ENCODE measurements at regions not wholly inside any gene's neighbourhood (a gene's known extent, or its start where the extent isn't known, plus 50 kb on each side); places are given as distances from the start of the nearest gene placed in this dataset.
A peak's percentile ranks its signal among the peaks of the same experiment; 100 is the strongest.
"Not testable (repeated sequence)": the region's sequence is repeated elsewhere in the genome, so short reads cannot be mapped to it uniquely, and the experiment has no call there.

DNA sequence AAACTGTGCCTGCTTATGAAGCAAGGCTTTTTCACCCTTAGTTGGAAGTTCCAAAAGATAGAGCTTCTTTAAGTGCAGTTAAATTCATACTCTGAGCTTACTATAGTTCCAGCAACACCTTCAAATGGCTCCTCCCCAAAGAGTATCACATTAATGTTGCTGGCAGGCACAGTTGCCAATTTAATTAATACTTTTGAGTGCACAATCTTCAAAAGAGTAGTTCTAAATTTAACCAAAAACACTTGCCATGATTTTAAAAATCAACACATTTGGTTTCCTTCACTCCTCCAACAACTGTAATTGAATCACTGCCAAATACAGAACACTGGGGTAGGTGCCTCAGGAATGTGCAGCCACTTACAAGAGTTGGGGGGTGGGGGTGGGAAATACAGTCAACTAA, 150.6 kb upstream of the UBE2E3 start:
- DNase-seq (ENCODE audit: low spot score), result no peak

DNA sequence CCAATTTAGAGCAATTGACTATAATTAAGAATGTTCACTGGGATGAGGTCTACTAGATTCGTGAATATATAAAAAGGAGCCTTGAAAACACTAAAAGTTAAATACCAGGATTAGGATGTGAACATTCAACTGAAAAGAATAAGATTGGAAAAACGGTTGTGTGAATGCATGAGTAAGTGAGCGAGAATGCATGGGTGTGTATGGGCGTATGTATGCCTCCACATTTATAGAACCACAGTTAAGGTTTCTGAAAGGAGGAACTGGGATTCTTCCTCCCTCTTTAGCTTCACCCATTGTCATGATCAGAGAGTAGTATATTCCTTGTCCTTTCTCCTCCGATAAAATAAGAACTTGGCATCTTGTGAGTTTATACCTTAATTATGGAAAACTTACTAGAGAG, 151.1 kb upstream of the UBE2E3 start:
- DNase-seq (ENCODE audit: low spot score), result no peak

DNA sequence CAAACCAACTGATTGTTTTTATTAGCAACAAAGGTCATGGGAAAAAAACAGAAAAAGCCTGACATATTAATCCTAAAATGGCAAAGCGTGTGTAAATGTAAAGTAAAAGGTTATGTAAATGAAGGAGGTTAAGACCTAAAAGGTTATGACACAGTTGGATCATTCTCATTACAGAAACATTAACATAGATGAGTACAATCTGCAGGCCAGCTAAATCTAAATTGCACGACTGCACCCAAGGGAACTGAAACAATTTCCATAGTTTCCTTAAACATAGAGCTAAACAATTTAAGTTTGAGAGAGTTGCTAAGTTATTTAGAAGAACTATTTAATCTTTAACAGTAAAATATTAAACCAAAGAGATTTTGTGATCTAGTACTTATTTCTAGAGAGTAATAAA, 151.6 kb upstream of the UBE2E3 start:
- no peak for DNase-seq (ENCODE audit: low spot score)

DNA sequence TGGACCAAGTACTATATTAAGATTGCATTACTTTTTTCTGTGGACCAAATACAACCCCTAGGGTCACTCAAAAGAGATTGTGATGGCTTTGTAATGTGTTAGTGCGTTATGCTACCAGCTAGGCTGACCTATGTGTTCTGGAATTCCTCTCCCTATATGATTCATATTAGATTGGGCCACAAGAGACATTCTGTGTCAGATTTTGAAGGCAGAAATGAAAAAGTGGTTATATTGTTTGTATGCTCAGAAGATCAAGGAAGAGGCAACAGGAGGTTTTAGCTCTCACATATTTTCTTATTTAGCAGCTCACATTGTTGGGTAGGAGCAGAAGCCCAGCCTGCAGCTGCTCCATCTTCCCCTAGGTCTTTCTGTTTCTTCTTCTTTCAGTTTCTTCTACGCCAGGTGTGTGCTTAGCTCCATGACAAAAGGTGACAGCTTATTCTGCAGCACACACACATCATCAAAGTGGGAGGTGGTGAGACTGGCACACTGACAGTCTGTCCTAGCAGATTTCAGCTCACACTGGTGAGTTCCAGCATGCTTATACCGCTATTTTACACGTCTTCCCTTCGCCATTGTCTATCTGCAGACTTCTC, 156.8 kb upstream of the UBE2E3 start:
- DNase-seq (ENCODE audit: low spot score), result peak; percentile 50

DNA sequence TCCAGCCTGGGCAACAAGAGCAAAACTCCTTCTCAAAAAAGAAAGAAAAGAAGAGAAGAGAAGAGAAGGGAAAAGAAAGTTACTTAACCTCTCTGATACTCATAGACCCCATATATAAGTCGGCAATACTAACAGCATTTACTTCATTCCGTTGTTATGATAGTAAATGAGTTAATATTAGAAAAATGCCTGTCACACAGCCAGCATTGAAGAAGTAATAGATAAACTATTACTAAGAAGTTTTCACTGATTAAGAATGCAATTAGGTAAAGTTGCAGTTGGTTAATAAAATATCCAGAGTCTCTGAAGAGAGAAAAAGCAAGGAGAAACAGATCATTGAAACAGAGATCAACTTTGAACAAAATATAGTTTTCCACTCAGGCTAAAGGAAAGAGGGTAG, 161.3 kb upstream of the UBE2E3 start:
- no peak for DNase-seq (ENCODE audit: low spot score)

DNA sequence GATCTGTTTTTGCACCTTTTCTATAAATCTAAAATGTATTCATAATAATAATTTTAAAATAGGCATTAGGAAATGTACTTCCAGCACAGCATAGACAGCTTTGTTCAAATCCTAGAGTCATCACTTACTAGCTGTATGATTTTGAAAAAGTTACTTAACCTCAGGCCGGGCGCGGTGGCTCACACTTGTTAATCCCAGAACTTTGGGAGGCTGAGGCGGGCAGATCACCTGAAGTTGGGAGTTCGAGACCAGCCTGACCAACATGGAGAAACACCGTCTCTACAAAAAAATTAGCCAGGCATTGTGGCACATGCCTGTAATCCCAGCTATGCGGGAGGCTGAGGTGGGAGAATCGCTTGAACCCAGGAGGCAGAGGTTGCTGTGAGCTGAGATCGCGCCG, 161.7 kb upstream of the UBE2E3 start:
- DNase-seq (ENCODE audit: low spot score), result not testable (repeated sequence)

DNA sequence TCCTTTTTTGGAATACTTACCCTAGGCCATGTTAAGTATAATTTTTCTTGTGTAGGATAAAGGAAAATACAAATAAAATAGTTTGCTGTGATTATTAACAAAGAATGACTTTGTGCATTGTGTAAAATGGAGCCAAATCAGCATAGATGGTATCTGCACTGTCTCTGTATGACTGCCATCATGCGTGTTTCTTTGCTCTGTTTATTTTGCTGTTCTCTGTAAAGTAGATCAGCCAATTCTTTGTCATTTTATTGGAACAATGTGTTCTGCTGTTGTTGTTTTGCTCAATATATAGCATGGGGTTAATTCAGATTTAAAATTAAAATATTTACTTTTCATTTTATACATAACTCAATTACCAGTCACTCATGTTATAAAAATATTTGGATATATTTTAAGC, 181.3 kb upstream of the UBE2E3 start:
- DNase-seq (ENCODE audit: low spot score), result no peak

DNA sequence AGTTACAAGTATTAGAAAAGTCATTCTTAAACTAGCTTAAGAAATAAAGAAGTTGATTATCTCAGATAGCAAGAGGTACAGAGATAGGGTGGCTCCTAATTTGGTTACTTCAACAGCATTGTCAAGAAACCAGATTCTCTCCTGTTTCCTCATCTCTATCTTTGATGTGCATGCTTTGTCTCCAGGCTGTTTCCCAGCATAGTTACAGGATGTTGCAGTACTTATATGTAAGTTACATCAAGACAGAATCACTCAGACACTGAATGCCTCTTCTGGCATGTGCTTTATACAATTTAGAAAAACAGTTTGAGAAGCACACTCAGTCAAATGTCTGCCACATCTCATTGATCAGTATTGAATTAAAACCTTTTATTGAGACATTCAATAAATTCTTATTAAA, 189.5 kb upstream of the UBE2E3 start:
- no peak for DNase-seq (ENCODE audit: low spot score)

DNA sequence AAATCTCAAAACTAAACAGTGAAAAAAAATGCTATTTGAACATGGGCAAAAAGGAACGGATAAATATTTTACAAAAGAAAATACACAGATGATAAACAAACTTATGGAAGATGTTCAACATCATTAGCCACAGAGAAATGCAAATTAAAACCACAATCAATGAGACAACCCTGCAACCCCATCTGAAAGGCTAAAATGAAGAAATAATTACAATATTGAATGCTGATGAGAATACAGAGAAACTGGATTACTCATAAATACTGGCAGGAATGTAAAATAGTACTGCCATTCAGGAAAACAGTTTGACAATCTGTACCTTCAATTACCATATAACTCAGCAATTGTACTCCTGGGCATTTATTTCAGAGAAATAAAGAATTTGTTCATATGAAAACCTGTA, 193.1 kb upstream of the UBE2E3 start:
- no peak for DNase-seq (ENCODE audit: low spot score)

DNA sequence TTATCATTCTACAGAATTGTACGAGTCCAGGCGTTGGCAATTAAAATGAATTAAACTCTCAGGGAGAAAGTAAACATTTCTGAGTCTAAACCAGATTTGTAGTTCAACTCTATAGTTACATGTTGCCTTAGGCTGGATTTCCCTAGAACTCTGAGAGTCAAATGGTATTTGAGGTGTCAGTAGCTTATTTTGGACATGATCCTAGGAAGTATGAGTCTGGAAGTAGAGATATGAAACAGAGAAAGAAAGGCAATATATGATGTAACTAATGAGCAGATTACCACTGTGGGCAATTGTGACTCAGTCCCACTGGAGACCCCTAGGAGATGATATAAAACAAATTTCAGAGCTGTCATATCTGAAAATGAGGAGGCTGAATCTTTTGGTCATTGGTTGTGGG, 199.1 kb upstream of the UBE2E3 start:
- DNase-seq (ENCODE audit: low spot score), result no peak

DNA sequence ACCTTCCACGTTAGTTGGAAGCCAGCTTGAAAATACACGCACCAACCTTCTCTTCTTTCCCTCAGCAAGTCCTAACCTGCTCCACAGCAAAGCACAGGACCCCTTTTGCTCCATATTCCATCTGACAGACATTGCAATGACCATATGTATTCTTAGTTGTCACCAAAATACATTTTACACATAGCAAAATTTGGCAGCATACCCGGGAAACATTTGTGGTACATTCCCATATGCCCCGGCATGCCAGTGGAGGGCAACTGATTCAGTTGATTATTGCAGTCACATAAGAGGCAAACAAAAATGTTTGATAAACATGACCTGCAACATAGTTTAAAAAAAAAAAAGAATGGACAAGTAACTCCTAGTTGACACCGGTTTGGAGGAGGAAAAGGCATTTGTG, 202.1 kb upstream of the UBE2E3 start:
- no peak for DNase-seq (ENCODE audit: low spot score)

DNA sequence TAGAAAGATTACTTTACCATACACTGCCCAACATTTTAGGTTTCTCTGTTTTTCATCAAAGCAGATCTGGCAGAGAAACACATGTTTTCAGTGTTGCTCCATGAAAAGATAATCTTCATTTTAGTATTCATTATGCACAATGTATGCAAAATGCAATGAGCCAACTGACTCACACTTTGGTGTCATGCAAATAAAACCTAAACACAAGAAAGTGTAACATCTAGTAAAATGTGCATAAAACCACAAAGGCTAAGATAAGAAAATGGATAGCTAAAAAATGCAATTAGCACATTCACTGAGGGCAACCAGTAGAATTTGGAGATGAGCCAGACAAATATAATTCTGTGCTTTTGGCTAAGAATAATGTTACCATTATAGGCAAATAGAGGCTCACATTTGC, 203.5 kb upstream of the UBE2E3 start:
- no peak for DNase-seq (ENCODE audit: low spot score)

DNA sequence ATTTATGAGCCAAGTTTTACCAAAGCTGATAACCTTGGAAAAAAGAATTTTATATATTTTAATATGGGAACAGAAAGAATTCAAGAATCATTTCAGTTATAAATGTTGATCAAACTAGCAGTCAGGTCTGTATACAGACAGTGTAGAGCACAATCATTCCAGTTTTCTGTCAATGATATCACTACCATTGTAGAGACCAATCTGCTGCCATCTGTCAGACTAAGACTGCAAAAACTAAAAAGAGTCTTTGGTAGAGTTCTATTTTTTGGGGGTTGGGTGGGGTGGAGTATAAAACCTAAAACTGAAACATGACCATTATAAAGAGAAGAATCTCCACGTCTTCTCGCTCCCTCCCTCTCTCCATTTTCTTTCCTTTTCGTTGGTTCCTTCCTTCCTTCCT, 204.7 kb upstream of the UBE2E3 start:
- no peak for DNase-seq (ENCODE audit: low spot score)

DNA sequence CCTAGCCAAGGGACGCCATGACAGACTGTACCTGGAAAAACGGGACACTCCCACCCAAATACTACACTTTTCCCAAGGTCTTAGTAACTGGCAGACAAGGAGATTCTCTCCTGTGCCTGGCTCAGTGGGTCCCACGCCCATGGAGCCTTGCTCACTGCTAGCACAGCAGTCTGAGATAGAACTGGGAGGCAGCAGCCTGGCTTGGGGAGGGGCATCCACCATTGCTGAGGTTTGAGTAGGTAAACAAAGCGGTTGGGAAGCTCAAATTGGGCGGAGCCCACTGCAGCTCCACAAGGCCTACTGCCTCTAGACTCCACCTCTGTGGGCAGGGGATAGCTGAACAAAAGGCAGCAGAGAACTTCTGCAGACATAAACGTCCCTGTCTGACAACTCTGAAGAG, 215.1 kb upstream of the UBE2E3 start:
- not testable (repeated sequence) for DNase-seq (ENCODE audit: low spot score)

DNA sequence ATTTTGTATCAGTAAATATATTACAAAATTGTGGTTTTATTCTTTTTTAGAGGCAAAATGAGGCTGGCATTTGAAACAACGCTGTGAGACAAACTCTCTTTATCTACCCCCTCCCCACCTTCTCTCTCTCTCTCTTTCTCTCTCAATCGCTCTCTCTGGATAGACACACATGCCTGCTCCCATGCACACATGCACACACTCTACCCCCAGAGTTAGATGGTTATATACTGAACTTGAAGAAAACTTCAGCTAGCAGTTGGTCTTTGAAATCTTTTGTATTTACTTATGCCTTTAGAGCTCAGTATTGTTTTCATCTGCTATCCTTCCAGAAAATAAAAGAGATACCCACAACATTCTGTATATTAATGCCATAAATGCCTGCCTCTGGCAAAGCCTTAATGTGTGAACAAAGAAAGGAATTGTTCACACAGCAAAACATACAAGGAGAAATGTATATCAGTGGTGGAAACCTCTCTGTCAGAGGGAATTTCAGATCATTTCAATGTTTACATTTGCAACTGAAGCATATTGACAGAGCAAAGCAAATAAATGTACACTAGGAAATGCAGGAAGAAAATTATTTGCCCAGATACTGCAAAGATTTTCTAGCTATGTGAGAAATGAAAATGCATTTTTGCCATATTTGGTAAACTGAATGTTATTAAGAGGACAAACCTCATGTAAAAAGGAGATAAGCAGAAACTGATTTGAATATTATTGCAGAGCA, 217.0 kb upstream of the UBE2E3 start:
- DNase-seq (ENCODE audit: low spot score), result no peak

DNA sequence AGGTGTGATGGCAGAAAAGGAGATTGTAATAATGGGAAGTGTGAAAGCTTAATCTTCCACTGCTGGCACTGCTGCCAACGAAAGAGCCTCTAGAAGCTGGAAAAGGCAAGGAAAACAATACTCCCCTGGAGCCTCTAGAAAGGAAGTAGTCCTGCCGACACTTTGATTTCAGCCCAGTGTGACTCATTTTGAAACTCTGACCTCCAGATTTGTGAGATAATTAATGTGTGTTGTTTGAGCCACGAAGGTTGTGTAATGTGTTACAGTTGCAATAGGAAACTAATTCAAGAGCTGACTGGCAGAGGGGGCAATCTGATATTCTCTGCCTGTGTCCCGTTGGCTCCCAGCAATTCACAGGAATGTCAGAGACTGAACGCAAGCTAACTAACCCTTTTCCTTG, 219.2 kb upstream of the UBE2E3 start:
- DNase-seq (ENCODE audit: low spot score), result no peak

DNA sequence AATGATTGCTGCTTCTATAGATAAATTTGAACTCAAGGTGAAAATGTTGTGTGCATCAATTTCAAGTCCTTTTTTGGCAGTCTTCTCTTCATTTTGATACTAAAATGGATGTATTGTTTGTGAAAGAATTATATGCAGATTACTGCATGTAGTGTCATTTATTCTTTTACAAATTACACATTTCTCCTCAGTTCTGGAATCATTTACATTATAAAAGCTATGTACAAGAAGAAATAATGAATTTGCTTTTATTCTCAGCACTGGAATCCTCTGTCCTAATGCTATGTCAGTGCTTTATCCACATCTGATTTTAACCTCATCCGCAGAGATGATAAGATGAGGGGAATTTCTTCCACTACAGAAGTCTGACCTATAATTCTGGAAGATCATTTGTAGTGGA, 220.8 kb upstream of the UBE2E3 start:
- no peak for DNase-seq (ENCODE audit: low spot score)

DNA sequence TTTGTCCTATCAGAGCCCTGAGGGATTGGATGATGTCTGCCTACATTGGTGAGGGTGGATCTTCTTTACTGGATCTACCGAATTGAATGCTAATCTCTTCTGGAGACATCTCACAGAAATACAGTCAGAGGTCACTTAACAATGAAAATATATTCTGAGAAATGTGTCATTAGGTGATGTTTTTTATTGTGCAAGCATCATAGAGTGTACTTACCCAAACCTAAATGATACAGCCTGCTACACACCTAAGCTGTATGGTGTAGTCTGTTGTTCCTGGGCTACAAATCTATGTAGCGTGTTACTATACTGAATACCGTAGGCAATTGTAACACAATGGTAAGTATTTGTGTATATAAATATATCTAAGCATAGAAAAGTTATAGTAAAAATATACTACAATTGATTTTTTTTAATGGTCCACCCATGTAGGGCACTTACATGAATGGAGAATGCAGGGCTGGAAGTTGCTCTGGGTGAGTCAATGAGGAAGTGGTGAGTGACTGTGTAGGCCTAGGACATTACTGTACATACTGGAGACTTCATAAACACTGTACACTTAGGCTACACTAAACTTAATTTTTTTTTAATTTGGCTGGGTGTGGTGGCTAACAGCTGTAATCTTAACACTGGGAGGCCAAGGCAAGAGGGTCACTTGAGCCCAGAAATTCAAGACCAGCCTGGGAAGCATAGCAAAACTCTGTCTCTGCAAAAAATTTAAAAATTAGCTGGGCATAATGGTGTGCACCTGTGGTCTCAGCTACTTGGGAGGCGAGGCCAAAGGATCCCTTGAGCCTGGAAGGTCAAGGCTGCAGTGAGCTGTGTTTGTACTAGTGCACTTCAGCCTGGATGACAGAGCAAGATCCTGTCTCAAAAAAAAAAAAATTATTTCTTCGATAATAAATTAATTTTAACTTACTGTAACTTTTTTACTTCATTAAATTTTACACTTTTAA, 226.3 kb upstream of the UBE2E3 start:
- no peak for DNase-seq (ENCODE audit: low spot score)

DNA sequence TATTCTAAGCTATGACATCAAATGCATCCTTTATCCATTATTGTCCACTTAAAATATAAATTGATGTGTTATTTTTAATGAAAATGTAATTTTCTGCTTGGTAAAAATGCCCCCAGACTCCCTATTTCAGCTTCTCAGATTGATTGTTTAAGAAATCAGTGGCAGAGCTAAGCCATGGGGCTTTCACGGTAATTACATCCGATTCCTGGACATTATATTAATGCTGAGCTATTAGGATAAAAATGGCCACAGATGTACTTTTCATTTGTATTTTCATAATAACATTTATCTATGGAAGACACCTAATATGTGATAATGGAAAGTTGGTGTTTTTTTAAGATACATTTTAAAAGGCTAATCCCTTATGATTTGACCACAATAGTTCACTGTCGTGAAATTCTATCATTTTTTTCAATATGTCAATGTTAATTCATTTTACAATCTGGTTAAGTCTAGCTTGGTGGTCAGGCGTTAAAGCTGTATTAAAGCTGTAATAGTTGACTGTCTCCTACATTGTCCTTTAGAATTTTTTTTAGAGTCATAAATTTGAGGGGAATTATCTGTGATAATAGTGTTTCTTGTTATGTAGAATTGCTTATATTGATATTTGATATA, 229.0 kb upstream of the UBE2E3 start:
- DNase-seq (ENCODE audit: low spot score), result no peak

DNA sequence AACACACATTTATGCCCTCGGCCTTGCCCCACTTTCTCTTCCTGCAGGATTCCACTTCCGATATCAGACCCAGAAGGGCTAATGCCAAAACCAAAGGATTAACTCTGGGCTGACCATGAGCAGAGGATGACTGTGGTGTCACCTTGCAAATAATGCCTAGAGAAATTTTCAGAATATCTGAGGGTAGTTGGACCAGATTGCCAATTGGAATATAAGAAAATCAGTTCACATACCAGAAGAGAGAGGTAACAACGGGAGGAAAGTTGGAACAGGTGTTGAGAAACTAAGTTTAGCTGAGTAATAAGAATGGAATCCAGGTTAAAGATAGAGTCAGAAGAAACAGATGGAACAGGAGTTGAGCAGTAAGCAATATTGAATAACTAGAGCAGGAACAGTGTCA, 232.7 kb upstream of the UBE2E3 start:
- no peak for DNase-seq (ENCODE audit: low spot score)

DNA sequence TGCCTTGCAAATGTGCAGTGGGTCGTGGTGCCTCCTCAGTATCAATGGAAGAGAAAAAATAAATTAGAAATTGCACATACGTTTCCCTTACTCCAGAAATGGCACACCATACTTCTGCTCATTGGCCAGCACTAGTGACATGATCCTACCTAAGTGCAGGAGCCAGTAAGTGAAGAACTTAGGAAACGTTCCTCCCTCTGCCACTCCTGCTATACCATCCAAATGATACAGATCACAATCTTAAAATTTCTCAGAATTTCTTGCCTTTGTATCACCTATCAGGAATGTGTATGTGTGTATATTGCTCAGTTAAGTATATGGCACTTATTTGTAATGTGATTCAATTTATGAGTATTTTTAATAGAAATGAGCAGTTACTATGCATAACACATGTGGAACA, 237.0 kb upstream of the UBE2E3 start:
- DNase-seq (ENCODE audit: low spot score), result no peak

DNA sequence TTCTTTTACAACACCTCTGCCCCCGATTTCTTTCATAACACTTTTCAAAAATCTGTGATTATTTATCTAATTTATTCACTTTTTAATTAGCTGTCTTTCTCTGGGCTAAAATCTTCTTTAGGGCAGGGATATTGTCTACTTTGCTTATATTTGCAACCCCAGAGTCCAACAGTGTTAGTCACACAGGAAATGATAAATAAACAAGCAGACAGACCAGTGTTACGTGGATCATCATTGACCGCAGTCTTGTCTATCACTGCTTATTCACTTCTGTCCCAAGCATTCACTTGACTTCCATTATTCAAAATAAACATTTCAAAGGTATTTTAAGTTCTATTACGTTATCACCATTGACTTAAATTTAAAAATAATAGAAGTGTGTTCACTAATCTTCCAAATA, 237.6 kb upstream of the UBE2E3 start:
- no peak for DNase-seq (ENCODE audit: low spot score)

DNA sequence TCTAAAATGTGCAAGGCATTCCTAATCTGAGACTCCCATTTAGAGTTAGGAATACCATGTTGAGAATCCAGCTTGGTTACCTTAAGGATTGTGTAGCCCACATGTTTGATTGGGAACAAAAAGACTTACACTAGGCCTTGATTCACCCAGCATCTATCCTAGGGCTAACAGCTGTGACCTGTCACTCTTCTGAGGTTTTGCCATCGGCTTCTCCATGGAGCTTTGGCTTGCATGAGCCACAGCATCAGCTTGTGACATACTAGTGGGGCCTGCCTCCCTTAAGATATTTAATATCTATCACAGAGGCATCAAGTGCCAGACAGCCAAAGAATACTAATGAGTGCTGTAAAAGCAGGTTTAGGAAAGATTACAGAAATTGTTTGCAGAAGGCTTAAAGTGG, 241.3 kb upstream of the UBE2E3 start:
- no peak for DNase-seq (ENCODE audit: low spot score)
